ENCODE measurements at regions not wholly inside any gene's neighbourhood (a gene's known extent, or its start where the extent isn't known, plus 50 kb on each side); places are given as distances from the start of the nearest gene placed in this dataset.

- DNase-seq (ENCODE audit: low read depth, low spot score): no peak
- no peak for TF ChIP-seq CTCF (IDR thresholded peaks at IDR 0.05; ENCODE audit: low read depth, low read length)
- H3K4me3 ChIP-seq (ENCODE audit: low read depth, low read length): no peak overlapping the region
- in situ Hi-C loops (cut with HindIII; ENCODE audit: low sequenced_read_pairs): no loop called here
Measured at GRCh38 chr14:38089123-38089522, 118.6 kb upstream of the SSTR1 start.

DNA sequence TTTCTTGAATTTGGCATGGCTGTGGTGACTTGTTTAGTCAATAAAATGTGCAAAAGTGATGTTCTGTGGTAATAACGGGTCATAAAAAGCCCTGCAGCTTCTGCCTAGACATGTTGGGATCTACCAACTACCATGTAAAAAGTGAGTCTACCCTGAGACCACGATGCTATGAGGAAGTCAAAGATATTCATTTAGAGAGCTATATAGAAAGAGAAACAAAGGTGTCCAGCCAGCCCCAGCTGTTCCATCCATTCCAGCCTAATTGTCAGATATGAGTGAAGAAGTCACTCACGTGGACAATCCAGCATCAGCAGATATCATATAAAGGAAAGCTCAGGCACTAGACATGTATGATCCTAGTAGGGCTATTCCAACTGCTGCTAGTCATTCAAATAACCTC is 117.2 kb upstream of the SSTR1 start:
- in situ Hi-C loops (cut with HindIII; ENCODE audit: low sequenced_read_pairs): no loop called here
- no peak for DNase-seq (ENCODE audit: low read depth, low spot score)
- no peak overlapping the region for H3K4me3 ChIP-seq (ENCODE audit: low read depth, low read length)
- TF ChIP-seq CTCF (IDR thresholded peaks at IDR 0.05; ENCODE audit: low read depth, low read length): no peak

DNA sequence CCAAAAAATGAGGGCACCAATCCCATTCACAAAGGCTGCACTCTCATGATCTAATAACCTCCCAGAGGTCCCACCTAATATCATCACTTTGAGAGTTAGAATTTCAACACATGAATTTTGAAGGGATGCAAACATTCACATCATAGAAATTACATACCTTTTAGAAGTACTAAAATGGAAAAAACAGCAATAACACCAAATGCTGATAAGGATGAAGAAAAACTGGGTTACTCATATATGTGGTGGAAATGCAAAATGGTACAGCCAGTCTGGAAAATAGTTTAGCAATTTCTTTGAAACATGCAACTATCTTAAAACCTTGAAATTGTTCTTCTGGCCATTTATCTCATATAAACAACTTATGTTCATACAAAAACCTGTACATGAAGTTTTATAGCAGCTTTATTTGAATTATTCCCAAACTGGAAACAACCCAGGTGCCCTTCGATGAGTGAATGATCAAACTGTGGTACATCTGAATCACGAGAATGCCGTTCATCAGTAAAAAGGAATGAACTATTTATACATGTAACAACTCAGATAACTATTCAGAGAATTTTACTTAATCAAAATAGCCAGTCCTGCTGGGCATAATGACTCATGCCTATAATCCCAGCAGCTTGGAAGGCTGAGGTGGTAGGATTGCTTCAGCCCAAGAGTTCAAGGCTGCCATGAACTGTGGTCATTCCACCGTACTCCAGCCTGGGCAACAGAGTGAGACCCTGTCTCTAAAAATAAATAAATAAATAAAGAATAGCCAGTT is 109.4 kb upstream of the SSTR1 start:
- peak; percentile 69 for DNase-seq (ENCODE audit: low read depth, low spot score)
- H3K4me3 ChIP-seq (ENCODE audit: low read depth, low read length): no peak overlapping the region
- no peak for TF ChIP-seq CTCF (IDR thresholded peaks at IDR 0.05; ENCODE audit: low read depth, low read length)
- in situ Hi-C loops (cut with HindIII; ENCODE audit: low sequenced_read_pairs): no loop called here

GRCh38 chr14:38101679-38102078 is 106.0 kb upstream of the SSTR1 start:
- no peak for DNase-seq (ENCODE audit: low read depth, low spot score)
- no peak overlapping the region for H3K4me3 ChIP-seq (ENCODE audit: low read depth, low read length)
- in situ Hi-C loops (cut with HindIII; ENCODE audit: low sequenced_read_pairs): no loop called here
- no peak for TF ChIP-seq CTCF (IDR thresholded peaks at IDR 0.05; ENCODE audit: low read depth, low read length)

- H3K4me3 ChIP-seq (ENCODE audit: low read depth, low read length): no peak overlapping the region
- in situ Hi-C loops (cut with HindIII; ENCODE audit: low sequenced_read_pairs): no loop called here
- DNase-seq (ENCODE audit: low read depth, low spot score): no peak
- TF ChIP-seq CTCF (IDR thresholded peaks at IDR 0.05; ENCODE audit: low read depth, low read length): no peak
Measured at GRCh38 chr14:38103542-38104225, 104.0 kb upstream of the SSTR1 start.

DNA sequence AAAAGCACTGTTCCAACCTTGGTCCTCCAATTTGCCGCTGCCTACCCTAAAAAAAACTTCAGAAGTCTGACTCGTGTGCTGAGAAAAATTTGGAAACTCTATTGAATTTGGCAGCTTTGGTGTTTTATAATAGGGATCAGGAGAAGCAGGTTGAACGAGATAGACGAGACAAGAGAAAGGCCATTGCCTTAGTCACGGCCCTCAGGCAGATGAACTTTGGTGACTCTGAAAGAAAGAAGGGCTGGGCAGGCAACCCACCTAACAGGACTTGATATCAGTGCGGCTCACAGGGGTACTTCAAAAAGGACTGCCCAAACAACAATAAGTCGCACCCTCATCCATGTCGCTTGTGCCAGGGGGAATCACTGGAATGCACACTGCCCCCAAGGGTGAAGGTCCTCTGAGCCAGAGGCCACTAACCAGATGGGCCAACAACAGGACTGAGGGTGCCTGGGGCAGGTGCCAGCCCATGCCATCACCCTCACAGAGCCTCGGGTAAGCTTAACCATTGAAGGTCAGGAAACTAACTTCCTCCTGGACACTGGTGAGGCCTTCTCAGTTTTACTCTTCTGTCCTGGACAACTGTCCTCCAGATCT is 102.5 kb upstream of the SSTR1 start:
- no peak for TF ChIP-seq CTCF (IDR thresholded peaks at IDR 0.05; ENCODE audit: low read depth, low read length)
- in situ Hi-C loops (cut with HindIII; ENCODE audit: low sequenced_read_pairs): no loop called here
- no peak for DNase-seq (ENCODE audit: low read depth, low spot score)
- no peak overlapping the region for H3K4me3 ChIP-seq (ENCODE audit: low read depth, low read length)

Measured in astrocyte of the spinal cord (primary cell).